ENCODE measurements at regions not wholly inside any gene's neighbourhood (a gene's known extent, or its start where the extent isn't known, plus 50 kb on each side); places are given as distances from the start of the nearest gene placed in this dataset.

- DNase-seq (no peak), ATAC-seq (no peak)
- intact Hi-C loops (cut with DNase I): no loop called here
- Histone ChIP-seq H3K4me1 (no peaks in the 10 kb centered on the region), H3K36me3 (no peaks in the 10 kb centered on the region), H3K9me3 (no peaks in the 10 kb centered on the region), H3K27ac (no peak overlapping the region), H3K27me3 (no peaks in the 10 kb centered on the region), H3K4me3 (no peak overlapping the region)
- no peak for TF ChIP-seq CTCF (IDR thresholded peaks at IDR 0.05)
- no peak for TF ChIP-seq POLR2A (IDR thresholded peaks at IDR 0.05)
- WGBS (ENCODE audit: insufficient coverage, low coverage, low lambda C conversion rate, missing lambda C conversion rate): 38% methylated on average over 9 of the region's 9 CpGs
These were observed 556.1 kb downstream of the CMPK2 start for GRCh38 chr2:6309415-6310255.

GRCh38 chr2:6310256-6311215, 555.2 kb downstream of the CMPK2 start:
- TF ChIP-seq CTCF (IDR thresholded peaks at IDR 0.05): no peak
- no peak for TF ChIP-seq POLR2A (IDR thresholded peaks at IDR 0.05)
- H3K4me3 ChIP-seq: no peak overlapping the region
- no peaks in the 10 kb centered on the region for H3K27me3 ChIP-seq
- 38% methylated on average over 14 of the region's 16 CpGs for WGBS (ENCODE audit: insufficient coverage, low coverage, low lambda C conversion rate, missing lambda C conversion rate)
- H3K36me3 ChIP-seq: no peaks in the 10 kb centered on the region
- no peaks in the 10 kb centered on the region for H3K4me1 ChIP-seq
- no peak overlapping the region for H3K27ac ChIP-seq
- no peaks in the 10 kb centered on the region for H3K9me3 ChIP-seq
- DNase-seq (no peak), ATAC-seq (no peak)
- intact Hi-C loops (cut with DNase I): no loop called here

- DNase-seq (no peak), ATAC-seq (no peak)
- no peaks in the 10 kb centered on the region for H3K27me3 ChIP-seq
- TF ChIP-seq CTCF (IDR thresholded peaks at IDR 0.05) (no peak), POLR2A (IDR thresholded peaks at IDR 0.05) (no peak)
- H3K36me3 ChIP-seq: no peaks in the 10 kb centered on the region
- intact Hi-C loops (cut with DNase I): no loop called here
- no peaks in the 10 kb centered on the region for H3K9me3 ChIP-seq
- H3K4me3 ChIP-seq: no peak overlapping the region
- 61% methylated on average over 5 of the region's 6 CpGs for WGBS (ENCODE audit: insufficient coverage, low coverage, low lambda C conversion rate, missing lambda C conversion rate)
- no peaks in the 10 kb centered on the region for H3K4me1 ChIP-seq
- H3K27ac ChIP-seq: no peak overlapping the region
These were observed 553.3 kb downstream of the CMPK2 start for GRCh38 chr2:6312367-6312766.

- 27% methylated on average over 4 of the region's 4 CpGs for WGBS (ENCODE audit: insufficient coverage, low coverage, low lambda C conversion rate, missing lambda C conversion rate)
- no peak for DNase-seq
- H3K27ac ChIP-seq: no peak overlapping the region
- H3K36me3 ChIP-seq: no peaks in the 10 kb centered on the region
- no peaks in the 10 kb centered on the region for H3K27me3 ChIP-seq
- TF ChIP-seq CTCF (IDR thresholded peaks at IDR 0.05) (no peak), POLR2A (IDR thresholded peaks at IDR 0.05) (no peak)
- no peaks in the 10 kb centered on the region for H3K4me1 ChIP-seq
- no peak overlapping the region for H3K4me3 ChIP-seq
- intact Hi-C loops (cut with DNase I): no loop called here
- no peaks in the 10 kb centered on the region for H3K9me3 ChIP-seq
- no peak for ATAC-seq
These were observed 551.3 kb downstream of the CMPK2 start for GRCh38 chr2:6314218-6314960.

Measured in right lobe of liver (tissue), 6 donors.